ENCODE measurements at regions not wholly inside any gene's neighbourhood (a gene's known extent, or its start where the extent isn't known, plus 50 kb on each side); places are given as distances from the start of the nearest gene placed in this dataset.

DNA sequence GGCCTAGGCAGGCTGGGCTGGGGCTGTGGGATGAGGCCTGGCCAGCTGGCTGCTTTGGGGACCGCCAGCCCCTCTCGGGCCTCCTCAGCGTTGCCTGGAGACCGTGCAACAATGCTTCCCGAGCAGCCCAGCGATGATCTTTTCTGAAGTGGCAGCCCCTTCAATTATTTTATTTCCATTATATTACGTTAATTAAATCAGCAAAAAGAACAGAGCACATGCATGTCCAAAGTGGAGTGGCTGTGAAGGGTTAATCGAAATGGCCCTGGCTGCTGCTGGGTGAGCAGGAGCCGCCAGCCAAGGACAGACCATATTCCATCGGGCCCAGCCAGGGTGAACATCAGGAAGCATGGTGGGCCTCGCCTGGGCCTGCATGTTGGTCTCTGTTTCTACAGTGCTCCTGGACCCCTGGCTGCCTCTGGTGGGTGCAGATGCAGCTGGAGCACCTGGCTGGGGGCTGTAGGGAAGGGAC, 245.5 kb downstream of the MYCN start:
- Histone ChIP-seq H3K4me2 (ENCODE audit: low read depth, low read length, poor library complexity, severe bottlenecking) (no peak overlapping the region), H3F3A (ENCODE audit: insufficient read depth) (no peaks in the 10 kb centered on the region), H4K20me1 (ENCODE audit: low read depth, low read length) (no peaks in the 10 kb centered on the region), H3K9ac (ENCODE audit: low read length) (no peak overlapping the region), H3K79me2 (ENCODE audit: insufficient read depth, low read length) (no peaks in the 10 kb centered on the region), H3K27ac (ENCODE audit: low read depth, low read length) (no peak overlapping the region), H2AFZ (ENCODE audit: low read depth, low read length, severe bottlenecking) (no peak overlapping the region), H3K9me3 (ENCODE audit: insufficient read depth, low read length) (no peaks in the 10 kb centered on the region), H3K36me3 (ENCODE audit: low read length) (no peaks in the 10 kb centered on the region), H3K4me3 (ENCODE audit: insufficient read depth, low read length, poor library complexity, severe bottlenecking) (no peak overlapping the region), H3K9me2 (replicated peaks; ENCODE audit: insufficient read depth, low read length) (no peaks in the 10 kb centered on the region), H3K27me3 (ENCODE audit: low read length) (no peaks in the 10 kb centered on the region)
- TF ChIP-seq CTCF (IDR thresholded peaks at IDR 0.05; ENCODE audit: insufficient read depth, low read length, poor library complexity, severe bottlenecking) (no peak), EZH2phosphoT487 (conservative IDR thresholded peaks at IDR 0.05; ENCODE audit: low read length) (no peak)

- Histone ChIP-seq H3K27ac (ENCODE audit: low read depth, low read length) (no peak overlapping the region), H3K36me3 (ENCODE audit: low read length) (no peaks in the 10 kb centered on the region), H3K27me3 (ENCODE audit: low read length) (no peaks in the 10 kb centered on the region), H3F3A (ENCODE audit: insufficient read depth) (no peaks in the 10 kb centered on the region), H3K4me2 (ENCODE audit: low read depth, low read length, poor library complexity, severe bottlenecking) (no peak overlapping the region), H3K9me3 (ENCODE audit: insufficient read depth, low read length) (no peaks in the 10 kb centered on the region), H4K20me1 (ENCODE audit: low read depth, low read length) (no peaks in the 10 kb centered on the region), H3K79me2 (ENCODE audit: insufficient read depth, low read length) (no peaks in the 10 kb centered on the region), H2AFZ (ENCODE audit: low read depth, low read length, severe bottlenecking) (no peak overlapping the region), H3K4me3 (ENCODE audit: insufficient read depth, low read length, poor library complexity, severe bottlenecking) (no peak overlapping the region), H3K9me2 (replicated peaks; ENCODE audit: insufficient read depth, low read length) (no peaks in the 10 kb centered on the region), H3K9ac (ENCODE audit: low read length) (no peak overlapping the region)
- TF ChIP-seq CTCF (IDR thresholded peaks at IDR 0.05; ENCODE audit: insufficient read depth, low read length, poor library complexity, severe bottlenecking) (no peak), EZH2phosphoT487 (conservative IDR thresholded peaks at IDR 0.05; ENCODE audit: low read length) (no peak)
Measured at GRCh38 chr2:16184945-16185660, 244.8 kb downstream of the MYCN start.

GRCh38 chr2:16184341-16184890, 244.1 kb downstream of the MYCN start:
- Histone ChIP-seq H2AFZ (ENCODE audit: low read depth, low read length, severe bottlenecking) (no peak overlapping the region), H3K27me3 (ENCODE audit: low read length) (no peaks in the 10 kb centered on the region)

More at GRCh38 chr2:16184341-16184890, 244.1 kb downstream of the MYCN start:
- Histone ChIP-seq H3K27ac (ENCODE audit: low read depth, low read length) (no peak overlapping the region), H3K9ac (ENCODE audit: low read length) (no peak overlapping the region), H3K4me2 (ENCODE audit: low read depth, low read length, poor library complexity, severe bottlenecking) (no peak overlapping the region), H3K9me3 (ENCODE audit: insufficient read depth, low read length) (no peaks in the 10 kb centered on the region), H3K4me3 (ENCODE audit: insufficient read depth, low read length, poor library complexity, severe bottlenecking) (no peak overlapping the region), H3K9me2 (replicated peaks; ENCODE audit: insufficient read depth, low read length) (no peaks in the 10 kb centered on the region), H3K79me2 (ENCODE audit: insufficient read depth, low read length) (no peaks in the 10 kb centered on the region), H4K20me1 (ENCODE audit: low read depth, low read length) (no peaks in the 10 kb centered on the region), H3F3A (ENCODE audit: insufficient read depth) (no peaks in the 10 kb centered on the region), H3K36me3 (ENCODE audit: low read length) (no peaks in the 10 kb centered on the region)
- TF ChIP-seq EZH2phosphoT487 (conservative IDR thresholded peaks at IDR 0.05; ENCODE audit: low read length) (no peak), CTCF (IDR thresholded peaks at IDR 0.05; ENCODE audit: insufficient read depth, low read length, poor library complexity, severe bottlenecking) (no peak)
